Motor neuron (in vitro differentiated cells): ENCODE measurements at regions not wholly inside any gene's neighbourhood (a gene's known extent, or its start where the extent isn't known, plus 50 kb on each side); places are given as distances from the start of the nearest gene placed in this dataset.

ENCODE experiments used
- ATAC-seq, 8 experiments: fragments of 200-7000 bp; cut with Tn5 transposase; replicated peaks in 6 of 8; 2 replicates each; pipeline ENCODE4 v1.8.0; 2021; ENCODE audit warnings: mild to moderate bottlenecking in 8 of 8, moderate library complexity in 8 of 8
- H3K27ac ChIP-seq, 2 donors: fragments of 250-450 bp; sonication (Bioruptor Pico); 2 replicates each; pipeline ENCODE4 v1.9.0; 2021; ENCODE audit warnings: antibody characterized with exemption in 2 of 2, mild to moderate bottlenecking in 2 of 2, moderate library complexity in 1 of 2
- H3K4me1 ChIP-seq, 2 donors: fragments of 250-450 bp; sonication (Bioruptor Pico); replicated peaks in 1 of 2; 2 replicates each; pipeline ENCODE4 v1.6.1; 2021; ENCODE audit warnings: antibody characterized with exemption in 2 of 2, mild to moderate bottlenecking in 2 of 2, moderate library complexity in 1 of 2
- H3K4me3 ChIP-seq, 5 donors: fragments of 250-450 bp; sonication (Bioruptor Pico); 2 replicates each; pipeline ENCODE4 v1.9.0; 2021; ENCODE audit warnings: antibody characterized with exemption in 5 of 5, mild to moderate bottlenecking in 5 of 5, moderate library complexity in 4 of 5
- WGBS, 10 experiments: fragments of 450-650 bp; shearing (Covaris generic); methylation state at CpG; one replicate each; pipeline ENCODE4 v1.0.0; 2022; 5-methylcytosine and 5-hydroxymethylcytosine counted together
- in situ Hi-C, 9 experiments: fragments of 400-800 bp; cut with MboI; loops; one replicate each; pipeline ENCODE4 v1.15.0; 2021; ENCODE audit warnings: low sequenced_read_pairs in 9 of 9, low pct_unique_long_range_greater_than_20kb in 2 of 9; ENCODE audit not compliant: unreplicated experiment in 9 of 9

- WGBS, 10 experiments, result 50 to 95% (median 81%) methylated on average over 2 to 3 of the region's 4 CpGs; no CpG with 5 or more reads in 5 of the 10 experiments
- no peaks in the 10 kb centered on the region for H3K4me1 ChIP-seq
- no peak for ATAC-seq
- no peak overlapping the region for H3K4me3 ChIP-seq
- in situ Hi-C loops, result no loop called here
- H3K27ac ChIP-seq, result no peak overlapping the region
Observed at GRCh38 chr2:44883356-44883755, 58.1 kb upstream of the SIX3 start.

DNA sequence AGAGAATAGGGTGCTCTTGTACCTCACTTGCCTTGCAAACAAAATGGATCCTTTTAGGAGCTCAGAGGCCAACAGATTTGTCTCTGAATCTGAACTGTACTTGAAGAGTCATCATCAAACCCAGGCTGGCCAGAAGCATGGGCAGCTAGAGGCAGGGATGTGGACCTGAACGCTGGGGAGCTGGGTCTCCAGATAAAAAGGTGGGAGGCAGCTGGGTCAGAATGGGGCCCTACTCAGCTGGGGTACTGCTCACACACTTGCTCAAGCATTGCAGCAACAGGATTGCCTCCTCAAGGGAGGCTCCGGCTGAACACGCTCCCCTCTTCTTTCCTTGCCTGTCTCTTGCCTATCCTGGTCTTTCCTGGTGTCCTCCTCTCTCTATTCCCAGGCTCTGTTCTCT lies 57.3 kb upstream of the SIX3 start:
- no peak for ATAC-seq
- 60 to 92% (median 80%) methylated on average over 1 to 2 of the region's 3 CpGs; no CpG with 5 or more reads in 5 of the 10 experiments for WGBS, 10 experiments
- in situ Hi-C loops, result no loop called here
- no peak overlapping the region for H3K27ac ChIP-seq
- H3K4me1 ChIP-seq, result no peaks in the 10 kb centered on the region
- no peak overlapping the region for H3K4me3 ChIP-seq

GRCh38 chr2:44884677-44885076 lies 56.8 kb upstream of the SIX3 start:
- H3K4me1 ChIP-seq, result no peaks in the 10 kb centered on the region
- ATAC-seq, result no peak
- in situ Hi-C loops, result no loop called here
- 20 to 89% (median 56%) methylated on average over 1 to 3 of the region's 3 CpGs for WGBS, 10 experiments
- H3K27ac ChIP-seq, result no peak overlapping the region
- H3K4me3 ChIP-seq, result no peak overlapping the region

DNA sequence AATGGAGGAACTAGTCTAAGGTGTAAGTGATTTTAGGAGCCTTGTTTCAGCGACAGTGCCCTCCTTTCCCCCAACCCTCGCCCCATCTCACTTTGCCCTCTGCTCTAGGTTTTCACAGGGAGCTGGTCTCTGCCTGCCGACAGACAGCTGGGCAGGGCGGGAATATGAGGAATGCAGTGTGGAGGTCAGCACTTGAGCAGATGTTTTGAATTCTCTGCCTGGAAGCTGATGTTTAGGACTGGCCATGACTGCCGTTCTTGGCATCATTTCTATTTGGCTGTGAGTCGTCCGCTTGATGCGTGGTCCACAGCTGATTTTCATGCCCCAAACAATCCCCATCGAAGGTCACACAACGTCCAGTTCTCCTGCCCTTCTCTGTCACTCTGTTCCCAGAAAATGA lies 55.1 kb upstream of the SIX3 start:
- in situ Hi-C loops, result no loop called here
- peak in 3 of 8 experiments; percentile 39 to 78 (median 58) for ATAC-seq
- no peaks in the 10 kb centered on the region for H3K4me1 ChIP-seq
- WGBS, 10 experiments, result 6 to 100% (median 63%) methylated on average over 1 to 8 of the region's 10 CpGs; no CpG with 5 or more reads in 1 of the 10 experiments
- no peak overlapping the region for H3K4me3 ChIP-seq
- no peak overlapping the region for H3K27ac ChIP-seq

GRCh38 chr2:44889096-44889495 lies 52.4 kb upstream of the SIX3 start:
- in situ Hi-C loops, result no loop called here
- no peak for ATAC-seq
- H3K27ac ChIP-seq, result no peak overlapping the region
- H3K4me3 ChIP-seq, result no peak overlapping the region
- 21 to 100% (median 61%) methylated on average over 1 to 3 of the region's 3 CpGs; no CpG with 5 or more reads in 4 of the 10 experiments for WGBS, 10 experiments
- no peaks in the 10 kb centered on the region for H3K4me1 ChIP-seq
